ENCODE measurements at regions not wholly inside any gene's neighbourhood (a gene's known extent, or its start where the extent isn't known, plus 50 kb on each side); places are given as distances from the start of the nearest gene placed in this dataset.

DNA sequence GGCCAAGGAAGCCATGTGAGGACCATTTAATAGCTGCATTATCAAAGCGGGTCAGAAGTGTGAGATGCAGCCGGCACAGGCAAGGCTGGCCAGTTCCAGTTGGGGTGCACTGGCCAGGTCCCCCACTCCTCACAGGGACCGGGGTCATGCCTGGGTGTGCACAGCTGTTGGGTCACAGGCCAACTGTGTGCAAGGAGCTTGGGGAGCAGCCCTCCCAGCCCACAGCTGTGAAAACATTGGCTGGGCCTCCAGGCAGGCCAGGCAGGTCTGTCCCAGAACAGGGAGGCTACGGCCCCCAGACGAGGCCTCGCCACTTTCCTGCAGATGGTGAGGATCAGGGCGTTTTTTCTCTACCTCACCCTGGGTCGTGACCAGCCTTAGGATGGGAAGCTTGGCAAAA, 521.0 kb downstream of the NTRK3 start:
- H3K27ac ChIP-seq (ENCODE audit: low read length) = no peak overlapping the region
- H3K4me3 ChIP-seq (ENCODE audit: low read length) = no peak overlapping the region
- no peaks in the 10 kb centered on the region for H3K27me3 ChIP-seq (ENCODE audit: control insufficient read depth, insufficient read depth, low read length)
- H3K4me3 Mint-ChIP-seq = no peak overlapping the region
- TF ChIP-seq, protein P1, sequence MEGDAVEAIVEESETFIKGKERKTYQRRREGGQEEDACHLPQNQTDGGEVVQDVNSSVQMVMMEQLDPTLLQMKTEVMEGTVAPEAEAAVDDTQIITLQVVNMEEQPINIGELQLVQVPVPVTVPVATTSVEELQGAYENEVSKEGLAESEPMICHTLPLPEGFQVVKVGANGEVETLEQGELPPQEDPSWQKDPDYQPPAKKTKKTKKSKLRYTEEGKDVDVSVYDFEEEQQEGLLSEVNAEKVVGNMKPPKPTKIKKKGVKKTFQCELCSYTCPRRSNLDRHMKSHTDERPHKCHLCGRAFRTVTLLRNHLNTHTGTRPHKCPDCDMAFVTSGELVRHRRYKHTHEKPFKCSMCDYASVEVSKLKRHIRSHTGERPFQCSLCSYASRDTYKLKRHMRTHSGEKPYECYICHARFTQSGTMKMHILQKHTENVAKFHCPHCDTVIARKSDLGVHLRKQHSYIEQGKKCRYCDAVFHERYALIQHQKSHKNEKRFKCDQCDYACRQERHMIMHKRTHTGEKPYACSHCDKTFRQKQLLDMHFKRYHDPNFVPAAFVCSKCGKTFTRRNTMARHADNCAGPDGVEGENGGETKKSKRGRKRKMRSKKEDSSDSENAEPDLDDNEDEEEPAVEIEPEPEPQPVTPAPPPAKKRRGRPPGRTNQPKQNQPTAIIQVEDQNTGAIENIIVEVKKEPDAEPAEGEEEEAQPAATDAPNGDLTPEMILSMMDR (IDR thresholded peaks at IDR 0.05) = no peak
- no peaks in the 10 kb centered on the region for H3K9me3 Mint-ChIP-seq
- H3K27me3 Mint-ChIP-seq (ENCODE audit: low read depth in 2 of 2) = no peaks in the 10 kb centered on the region
- no peaks in the 10 kb centered on the region for H3K4me1 ChIP-seq (ENCODE audit: control insufficient read depth, insufficient read depth, low read length)
- 82% methylated on average over 8 of the region's 8 CpGs for WGBS (ENCODE audit: insufficient coverage)
- DNase-seq (no peak), ATAC-seq (no peak)
- H3K4me1 Mint-ChIP-seq = no peaks in the 10 kb centered on the region
- intact Hi-C loops (cut with micrococcal nuclease) = no loop called here
- H3K27ac Mint-ChIP-seq = no peak overlapping the region
- H3K36me3 Mint-ChIP-seq = no peaks in the 10 kb centered on the region
- no peaks in the 10 kb centered on the region for H3K9me3 ChIP-seq (ENCODE audit: control insufficient read depth, insufficient read depth, low read length)
- no peaks in the 10 kb centered on the region for H3K36me3 ChIP-seq (ENCODE audit: control insufficient read depth, insufficient read depth, low read length)

DNA sequence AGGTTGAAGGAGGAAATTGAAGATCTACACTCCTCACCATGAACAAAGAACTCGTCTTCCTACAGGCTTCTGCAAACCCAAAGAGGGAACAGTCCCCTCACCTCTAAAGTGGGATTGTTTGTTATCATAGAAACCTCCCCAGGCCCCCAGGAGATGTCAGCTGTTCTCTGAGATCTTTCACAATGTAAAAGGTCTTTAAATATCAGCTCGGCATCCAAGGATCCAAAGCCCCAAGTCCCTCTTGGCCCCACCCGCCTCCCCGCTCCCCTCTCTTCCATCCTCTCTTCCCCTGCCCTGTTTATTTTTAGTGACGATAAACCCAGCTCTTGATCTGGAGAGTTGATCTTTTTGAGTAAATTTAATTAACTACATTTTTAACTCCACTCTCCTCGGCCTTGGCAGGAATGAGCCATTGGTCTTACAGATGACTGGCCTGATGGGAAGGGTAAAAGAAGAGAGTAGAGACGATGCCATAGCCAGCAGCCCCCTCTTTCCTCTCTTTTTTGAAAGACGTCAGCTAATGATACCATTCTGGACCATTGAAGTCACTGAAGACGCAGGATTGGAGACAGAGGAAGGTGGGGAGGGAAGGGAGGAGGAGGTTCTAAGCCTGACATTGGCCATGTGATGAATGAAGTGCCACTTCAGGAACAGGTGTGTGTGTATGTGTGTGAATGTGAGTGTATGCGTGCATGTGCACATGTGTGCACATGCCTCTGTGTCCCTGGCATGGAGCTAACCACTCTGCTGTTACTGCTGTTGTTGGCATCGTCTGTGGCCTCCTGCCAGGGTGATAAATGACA, 521.8 kb downstream of the NTRK3 start:
- DNase-seq (no peak), ATAC-seq (no peak)
- Histone ChIP-seq H3K36me3 (ENCODE audit: control insufficient read depth, insufficient read depth, low read length) (no peaks in the 10 kb centered on the region), H3K27me3 (ENCODE audit: control insufficient read depth, insufficient read depth, low read length) (no peaks in the 10 kb centered on the region), H3K9me3 (ENCODE audit: control insufficient read depth, insufficient read depth, low read length) (no peaks in the 10 kb centered on the region), H3K4me1 (ENCODE audit: control insufficient read depth, insufficient read depth, low read length) (no peaks in the 10 kb centered on the region), H3K27ac (ENCODE audit: low read length) (no peak overlapping the region), H3K4me3 (ENCODE audit: low read length) (no peak overlapping the region)
- WGBS (ENCODE audit: insufficient coverage) = 92% methylated on average over 7 of the region's 11 CpGs
- TF ChIP-seq, protein P1 (IDR thresholded peaks at IDR 0.05) = no peak
- Mint-ChIP-seq H3K4me3 (no peak overlapping the region), H3K4me1 (no peaks in the 10 kb centered on the region), H3K27ac (no peak overlapping the region), H3K36me3 (no peaks in the 10 kb centered on the region), H3K9me3 (peaks cover 2% of the 10 kb centered on the region in 2 donors), H3K27me3 (ENCODE audit: low read depth in 2 of 2) (no peaks in the 10 kb centered on the region)
- intact Hi-C loops (cut with micrococcal nuclease) = no loop called here

- no peak overlapping the region for H3K4me3 Mint-ChIP-seq
- H3K27me3 ChIP-seq (ENCODE audit: control insufficient read depth, insufficient read depth, low read length) = no peaks in the 10 kb centered on the region
- no peaks in the 10 kb centered on the region for H3K27me3 Mint-ChIP-seq (ENCODE audit: low read depth in 2 of 2)
- H3K27ac Mint-ChIP-seq = no peak overlapping the region
- no peaks in the 10 kb centered on the region for H3K9me3 ChIP-seq (ENCODE audit: control insufficient read depth, insufficient read depth, low read length)
- no peak overlapping the region for H3K4me3 ChIP-seq (ENCODE audit: low read length)
- no peaks in the 10 kb centered on the region for H3K36me3 Mint-ChIP-seq
- H3K4me1 Mint-ChIP-seq = no peaks in the 10 kb centered on the region
- TF ChIP-seq, protein P1 (IDR thresholded peaks at IDR 0.05) = no peak
- peaks cover 2% of the 10 kb centered on the region in 2 donors for H3K9me3 Mint-ChIP-seq
- no peaks in the 10 kb centered on the region for H3K36me3 ChIP-seq (ENCODE audit: control insufficient read depth, insufficient read depth, low read length)
- no peak overlapping the region for H3K27ac ChIP-seq (ENCODE audit: low read length)
- ATAC-seq (no peak), DNase-seq (no peak)
- intact Hi-C loops (cut with micrococcal nuclease) = no loop called here
- H3K4me1 ChIP-seq (ENCODE audit: control insufficient read depth, insufficient read depth, low read length) = no peaks in the 10 kb centered on the region
- 86% methylated on average over 5 of the region's 5 CpGs for WGBS (ENCODE audit: insufficient coverage)
These were observed 522.6 kb downstream of the NTRK3 start for GRCh38 chr15:87733977-87734376.

GRCh38 chr15:87733541-87733941, 523.0 kb downstream of the NTRK3 start:
- WGBS (ENCODE audit: insufficient coverage) = 78% methylated on average over 3 of the region's 4 CpGs
- Histone ChIP-seq H3K36me3 (ENCODE audit: control insufficient read depth, insufficient read depth, low read length) (no peaks in the 10 kb centered on the region), H3K27me3 (ENCODE audit: control insufficient read depth, insufficient read depth, low read length) (no peaks in the 10 kb centered on the region), H3K27ac (ENCODE audit: low read length) (no peak overlapping the region), H3K4me3 (ENCODE audit: low read length) (no peak overlapping the region), H3K9me3 (ENCODE audit: control insufficient read depth, insufficient read depth, low read length) (no peaks in the 10 kb centered on the region), H3K4me1 (ENCODE audit: control insufficient read depth, insufficient read depth, low read length) (no peaks in the 10 kb centered on the region)
- Mint-ChIP-seq H3K4me1 (no peaks in the 10 kb centered on the region), H3K27ac (no peak overlapping the region), H3K27me3 (ENCODE audit: low read depth in 2 of 2) (no peaks in the 10 kb centered on the region), H3K36me3 (no peaks in the 10 kb centered on the region), H3K4me3 (no peak overlapping the region), H3K9me3 (peaks cover 2% of the 10 kb centered on the region in 2 donors)
- ATAC-seq (no peak), DNase-seq (no peak)
- intact Hi-C loops (cut with micrococcal nuclease) = no loop called here
- TF ChIP-seq, protein P1 (IDR thresholded peaks at IDR 0.05) = no peak

All from natural killer cell (primary cell).